ENCODE measurements at regions not wholly inside any gene's neighbourhood (a gene's known extent, or its start where the extent isn't known, plus 50 kb on each side); places are given as distances from the start of the nearest gene placed in this dataset.
A peak's percentile ranks its signal among the peaks of the same experiment; 100 is the strongest.

DNA sequence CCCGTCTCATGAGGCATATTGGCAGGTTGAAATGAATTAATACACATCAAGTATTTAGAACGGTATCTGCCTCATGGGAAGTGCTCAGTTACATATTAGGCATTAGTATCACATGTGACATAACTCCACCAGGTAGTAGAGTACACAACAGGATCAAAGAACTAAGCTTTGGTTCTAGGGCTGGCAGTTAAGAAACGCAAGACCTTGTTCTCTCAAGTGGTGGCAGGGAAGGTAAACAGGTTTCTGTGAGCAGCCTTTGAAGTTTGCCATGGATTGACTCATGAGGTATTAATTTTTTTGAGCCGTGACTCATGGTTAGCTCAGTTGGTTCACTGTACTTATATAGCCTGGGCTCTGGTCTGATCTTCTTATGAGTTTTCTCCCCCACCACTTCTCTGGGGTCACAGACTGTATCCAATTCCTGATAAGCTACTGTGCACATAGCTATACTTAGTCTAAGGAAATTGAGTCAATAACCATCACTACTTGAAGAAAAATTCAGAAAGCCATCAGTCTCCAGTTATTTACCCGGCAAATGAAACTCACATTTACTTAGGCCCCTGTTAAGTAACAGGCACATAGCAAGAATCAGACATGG, 155.6 kb upstream of the STT3B start (continued):
- TF ChIP-seq ZNF230 (CRISPR knock-in tag; IDR thresholded peaks at IDR 0.05) (0 out of 2 replicates have a peak, but pooled peaks have one; percentile 55), NFKBIZ (CRISPR knock-in tag; IDR thresholded peaks at IDR 0.05) (peak; percentile 94), MBD4 (IDR thresholded peaks at IDR 0.05; ENCODE audit: borderline replicate concordance, low read length) (0 out of 2 replicates have a peak, but pooled peaks have one; percentile 80), THAP11 (CRISPR knock-in tag; IDR thresholded peaks at IDR 0.05) (peak; percentile 72), ZNF878 (CRISPR knock-in tag; IDR thresholded peaks at IDR 0.05) (peak; percentile 83), ATF5 (CRISPR knock-in tag; IDR thresholded peaks at IDR 0.05; ENCODE audit: low read depth) (no peak), CC2D1A (CRISPR knock-in tag; IDR thresholded peaks at IDR 0.05) (no peak), KLF9 (CRISPR knock-in tag; IDR thresholded peaks at IDR 0.05; ENCODE audit: low read depth) (0 out of 2 replicates have a peak, but pooled peaks have one; percentile 46), ATF3 (CRISPR knock-in tag; IDR thresholded peaks at IDR 0.05) (peak; percentile 97), MIXL1 (CRISPR knock-in tag; IDR thresholded peaks at IDR 0.05) (peak; percentile 98), SSRP1 (CRISPR knock-in tag; IDR thresholded peaks at IDR 0.05) (no peak), ZNF484 (CRISPR knock-in tag; IDR thresholded peaks at IDR 0.05; ENCODE audit: borderline replicate concordance, low read depth) (no peak), SNAI1 (CRISPR knock-in tag; IDR thresholded peaks at IDR 0.05; ENCODE audit: borderline replicate concordance) (0 out of 2 replicates have a peak, but pooled peaks have one; percentile 50), PITX1 (CRISPR knock-in tag; IDR thresholded peaks at IDR 0.05) (peak; percentile 100), MIER3 (CRISPR knock-in tag; IDR thresholded peaks at IDR 0.05; ENCODE audit: borderline replicate concordance) (peak; percentile 99; the same call in 1 of the 2 replicates), ZBTB20 (CRISPR knock-in tag; IDR thresholded peaks at IDR 0.05; ENCODE audit: borderline replicate concordance, low read depth) (peak; percentile 92; the same call in 1 of the 2 replicates), RARG (CRISPR knock-in tag; IDR thresholded peaks at IDR 0.05; ENCODE audit: low read depth) (no peak)
- TF ChIP-seq, protein P1, sequence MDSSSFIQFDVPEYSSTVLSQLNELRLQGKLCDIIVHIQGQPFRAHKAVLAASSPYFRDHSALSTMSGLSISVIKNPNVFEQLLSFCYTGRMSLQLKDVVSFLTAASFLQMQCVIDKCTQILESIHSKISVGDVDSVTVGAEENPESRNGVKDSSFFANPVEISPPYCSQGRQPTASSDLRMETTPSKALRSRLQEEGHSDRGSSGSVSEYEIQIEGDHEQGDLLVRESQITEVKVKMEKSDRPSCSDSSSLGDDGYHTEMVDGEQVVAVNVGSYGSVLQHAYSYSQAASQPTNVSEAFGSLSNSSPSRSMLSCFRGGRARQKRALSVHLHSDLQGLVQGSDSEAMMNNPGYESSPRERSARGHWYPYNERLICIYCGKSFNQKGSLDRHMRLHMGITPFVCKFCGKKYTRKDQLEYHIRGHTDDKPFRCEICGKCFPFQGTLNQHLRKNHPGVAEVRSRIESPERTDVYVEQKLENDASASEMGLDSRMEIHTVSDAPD (CRISPR knock-in tag; IDR thresholded peaks at IDR 0.05) = peak; percentile 99
- TF ChIP-seq, protein P2, sequence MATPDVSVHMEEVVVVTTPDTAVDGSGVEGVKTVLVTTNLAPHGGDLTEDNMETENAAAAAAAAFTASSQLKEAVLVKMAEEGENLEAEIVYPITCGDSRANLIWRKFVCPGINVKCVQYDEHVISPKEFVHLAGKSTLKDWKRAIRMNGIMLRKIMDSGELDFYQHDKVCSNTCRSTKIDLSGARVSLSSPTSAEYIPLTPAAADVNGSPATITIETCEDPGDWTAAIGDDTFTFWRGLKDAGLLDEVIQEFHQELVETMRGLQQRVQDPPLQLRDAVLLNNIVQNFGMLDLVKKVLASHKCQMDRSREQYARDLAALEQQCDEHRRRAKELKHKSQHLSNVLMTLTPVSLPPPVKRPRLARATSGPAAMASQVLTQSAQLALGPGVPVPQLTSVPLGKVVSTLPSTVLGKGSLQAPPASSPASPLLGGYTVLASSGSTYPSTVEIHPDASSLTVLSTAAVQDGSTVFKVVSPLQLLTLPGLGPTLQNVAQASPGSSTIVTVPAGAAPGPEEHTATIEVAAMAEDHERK (CRISPR knock-in tag; IDR thresholded peaks at IDR 0.05; ENCODE audit: low read depth) = no peak
- TF ChIP-seq, protein P3, sequence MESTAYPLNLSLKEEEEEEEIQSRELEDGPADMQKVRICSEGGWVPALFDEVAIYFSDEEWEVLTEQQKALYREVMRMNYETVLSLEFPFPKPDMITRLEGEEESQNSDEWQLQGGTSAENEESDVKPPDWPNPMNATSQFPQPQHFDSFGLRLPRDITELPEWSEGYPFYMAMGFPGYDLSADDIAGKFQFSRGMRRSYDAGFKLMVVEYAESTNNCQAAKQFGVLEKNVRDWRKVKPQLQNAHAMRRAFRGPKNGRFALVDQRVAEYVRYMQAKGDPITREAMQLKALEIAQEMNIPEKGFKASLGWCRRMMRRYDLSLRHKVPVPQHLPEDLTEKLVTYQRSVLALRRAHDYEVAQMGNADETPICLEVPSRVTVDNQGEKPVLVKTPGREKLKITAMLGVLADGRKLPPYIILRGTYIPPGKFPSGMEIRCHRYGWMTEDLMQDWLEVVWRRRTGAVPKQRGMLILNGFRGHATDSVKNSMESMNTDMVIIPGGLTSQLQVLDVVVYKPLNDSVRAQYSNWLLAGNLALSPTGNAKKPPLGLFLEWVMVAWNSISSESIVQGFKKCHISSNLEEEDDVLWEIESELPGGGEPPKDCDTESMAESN (CRISPR knock-in tag; conservative IDR thresholded peaks at IDR 0.05) = no peak; the same call in 1 of the 2 replicates
- TF ChIP-seq, protein P4, sequence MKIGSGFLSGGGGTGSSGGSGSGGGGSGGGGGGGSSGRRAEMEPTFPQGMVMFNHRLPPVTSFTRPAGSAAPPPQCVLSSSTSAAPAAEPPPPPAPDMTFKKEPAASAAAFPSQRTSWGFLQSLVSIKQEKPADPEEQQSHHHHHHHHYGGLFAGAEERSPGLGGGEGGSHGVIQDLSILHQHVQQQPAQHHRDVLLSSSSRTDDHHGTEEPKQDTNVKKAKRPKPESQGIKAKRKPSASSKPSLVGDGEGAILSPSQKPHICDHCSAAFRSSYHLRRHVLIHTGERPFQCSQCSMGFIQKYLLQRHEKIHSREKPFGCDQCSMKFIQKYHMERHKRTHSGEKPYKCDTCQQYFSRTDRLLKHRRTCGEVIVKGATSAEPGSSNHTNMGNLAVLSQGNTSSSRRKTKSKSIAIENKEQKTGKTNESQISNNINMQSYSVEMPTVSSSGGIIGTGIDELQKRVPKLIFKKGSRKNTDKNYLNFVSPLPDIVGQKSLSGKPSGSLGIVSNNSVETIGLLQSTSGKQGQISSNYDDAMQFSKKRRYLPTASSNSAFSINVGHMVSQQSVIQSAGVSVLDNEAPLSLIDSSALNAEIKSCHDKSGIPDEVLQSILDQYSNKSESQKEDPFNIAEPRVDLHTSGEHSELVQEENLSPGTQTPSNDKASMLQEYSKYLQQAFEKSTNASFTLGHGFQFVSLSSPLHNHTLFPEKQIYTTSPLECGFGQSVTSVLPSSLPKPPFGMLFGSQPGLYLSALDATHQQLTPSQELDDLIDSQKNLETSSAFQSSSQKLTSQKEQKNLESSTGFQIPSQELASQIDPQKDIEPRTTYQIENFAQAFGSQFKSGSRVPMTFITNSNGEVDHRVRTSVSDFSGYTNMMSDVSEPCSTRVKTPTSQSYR (CRISPR knock-in tag; IDR thresholded peaks at IDR 0.05; ENCODE audit: borderline replicate concordance) = peak; percentile 92

Data from HepG2 (cell line).